Pancreas (tissue), 10 donors: ENCODE measurements at regions not wholly inside any gene's neighbourhood (a gene's known extent, or its start where the extent isn't known, plus 50 kb on each side); places are given as distances from the start of the nearest gene placed in this dataset.

Source experiments
- ATAC-seq, 4 donors: fragments of 200-7000 bp; cut with Tn5 transposase; one replicate each; pipeline versions ENCODE4 v1.8.0 to v1.9.1; 2020; ENCODE audit warnings: mild to moderate bottlenecking in 4 of 4, moderate library complexity in 4 of 4
- DNase-seq, 6 donors: peaks; one replicate each; pipeline ENCODE4 v3.0.0-alpha.2; 2020
- FAIRE-seq: peaks from 2 replicates; lab custom pipeline; 2012; peaks lifted over from hg19 to GRCh38; lab: Jason Lieb, UNC
- H3K27ac ChIP-seq, 4 donors: fragments of 200-600 bp; sonication (generic); 1 replicate in 3 of 4; 2 replicates in 1 of 4; pipeline versions ENCODE4 v1.5.0 to v1.8.0; 2020
- H3K27me3 ChIP-seq, 4 donors: fragments of 200-600 bp; one replicate each; pipeline ENCODE4 v1.8.0; 2021
- H3K36me3 ChIP-seq, 3 donors: fragments of 200-600 bp; sonication (generic) in 1 of 3; one replicate each; pipeline versions ENCODE4 v1.5.0 to v1.8.0; 2020 to 2021
- H3K4me1 ChIP-seq, 3 donors: fragments of 200-600 bp; one replicate each; pipeline ENCODE4 v1.8.0; 2021
- H3K4me3 ChIP-seq, 4 donors: fragments of 200-600 bp; sonication (generic) in 2 of 4; one replicate each; pipeline versions ENCODE4 v1.5.0 to v1.8.0; 2020 to 2021
- H3K9me3 ChIP-seq, 4 donors: fragments of 200-600 bp; one replicate each; pipeline ENCODE4 v1.8.0; 2021
- CTCF ChIP-seq, 4 donors: fragments of 200-600 bp; sonication (generic) in 3 of 4; IDR thresholded peaks; one replicate each; pipeline versions ENCODE4 v1.5.0 to v1.8.0; 2021; ENCODE audit warnings: antibody characterized with exemption in 4 of 4
- WGBS, 2 donors: extraction: QIAGEN DNeasy Blood & Tissue Kit; methylation state at CpG; one replicate each; pipeline ENCODE4 v1.1.7; 2013; 5-methylcytosine and 5-hydroxymethylcytosine counted together
- intact Hi-C, 3 donors: fragments of 100-400 bp; cut with DNase I; formaldehyde crosslinking; loops; one replicate each; pipeline versions ENCODE4 v1.11.1 to v1.14.2; 2022
- donor health status: healthy with polysubstance abuse.
- donor health status: DM: no; HTN: no; CAD: no; lungs with moderate emphysema.
- donor health status: DM: no; HTN: no; CAD: no.
- donor health status: control.
- donor health status: control.
- donor health status: Bipolar disorder and iron deficiency.
- donor health status: DM: yes; HTN: yes; CAD: no.
- donor health status: DM: no; HTN: no; CAD: no.
- donor health status: DM: no; HTN: no; CAD: no.
- donor health status: DM: yes; HTN: yes; CAD: no.

GRCh38 chr4:117478702-117479101, 393.3 kb upstream of the TRAM1L1 start:
- Histone ChIP-seq H3K27me3 (no peaks in the 10 kb centered on the region), H3K27ac (no peak overlapping the region), H3K4me1 (no peaks in the 10 kb centered on the region), H3K4me3 (no peak overlapping the region), H3K36me3 (no peaks in the 10 kb centered on the region), H3K9me3 (no peaks in the 10 kb centered on the region)
- intact Hi-C loops: no loop called here
- no peak for TF ChIP-seq CTCF (IDR thresholded peaks at IDR 0.05)
- FAIRE-seq (no peak), DNase-seq (no peak), ATAC-seq (no peak)

GRCh38 chr4:117479673-117480072, 394.3 kb upstream of the TRAM1L1 start:
- DNase-seq (no peak), ATAC-seq (no peak), FAIRE-seq (no peak)
- no peaks in the 10 kb centered on the region for H3K9me3 ChIP-seq
- H3K27ac ChIP-seq: no peak overlapping the region
- no peak for TF ChIP-seq CTCF (IDR thresholded peaks at IDR 0.05)
- H3K36me3 ChIP-seq: no peaks in the 10 kb centered on the region
- no peak overlapping the region for H3K4me3 ChIP-seq
- intact Hi-C loops: no loop called here
- H3K4me1 ChIP-seq: no peaks in the 10 kb centered on the region
- 67 to 82% methylated on average over 6 of the region's 6 CpGs for WGBS, 2 donors
- H3K27me3 ChIP-seq: no peaks in the 10 kb centered on the region

GRCh38 chr4:117481742-117482141, 396.4 kb upstream of the TRAM1L1 start:
- Histone ChIP-seq H3K27me3 (no peaks in the 10 kb centered on the region), H3K36me3 (no peaks in the 10 kb centered on the region), H3K27ac (no peak overlapping the region), H3K9me3 (no peaks in the 10 kb centered on the region), H3K4me3 (no peak overlapping the region), H3K4me1 (no peaks in the 10 kb centered on the region)
- no peak for TF ChIP-seq CTCF (IDR thresholded peaks at IDR 0.05)
- intact Hi-C loops: no loop called here
- WGBS, 2 donors: 52 to 68% methylated on average over 3 of the region's 3 CpGs
- DNase-seq (no peak), FAIRE-seq (no peak), ATAC-seq (no peak)

- DNase-seq: no peak
- H3K4me1 ChIP-seq: no peaks in the 10 kb centered on the region
- H3K36me3 ChIP-seq: no peaks in the 10 kb centered on the region
- no peak for TF ChIP-seq CTCF (IDR thresholded peaks at IDR 0.05)
- H3K27me3 ChIP-seq: no peaks in the 10 kb centered on the region
- H3K4me3 ChIP-seq: no peak overlapping the region
- no peak for ATAC-seq
- no peak overlapping the region for H3K27ac ChIP-seq
- FAIRE-seq: no peak
- intact Hi-C loops: no loop called here
- 72 to 83% methylated on average over 7 of the region's 7 CpGs for WGBS, 2 donors
- H3K9me3 ChIP-seq: no peaks in the 10 kb centered on the region
Measured at GRCh38 chr4:117488692-117489091, 403.3 kb upstream of the TRAM1L1 start.

GRCh38 chr4:117489107-117489506, 403.7 kb upstream of the TRAM1L1 start:
- no peak for FAIRE-seq

More at GRCh38 chr4:117489107-117489506, 403.7 kb upstream of the TRAM1L1 start:
- DNase-seq: no peak
- Histone ChIP-seq H3K27me3 (no peaks in the 10 kb centered on the region), H3K9me3 (no peaks in the 10 kb centered on the region), H3K4me1 (no peaks in the 10 kb centered on the region), H3K36me3 (no peaks in the 10 kb centered on the region), H3K27ac (no peak overlapping the region), H3K4me3 (no peak overlapping the region)
- no peak for TF ChIP-seq CTCF (IDR thresholded peaks at IDR 0.05)
- intact Hi-C loops: no loop called here
- WGBS, 2 donors: 49 to 77% methylated on average over 2 of the region's 2 CpGs
- no peak for ATAC-seq
